ENCODE measurements at regions not wholly inside any gene's neighbourhood (a gene's known extent, or its start where the extent isn't known, plus 50 kb on each side); places are given as distances from the start of the nearest gene placed in this dataset.

DNA sequence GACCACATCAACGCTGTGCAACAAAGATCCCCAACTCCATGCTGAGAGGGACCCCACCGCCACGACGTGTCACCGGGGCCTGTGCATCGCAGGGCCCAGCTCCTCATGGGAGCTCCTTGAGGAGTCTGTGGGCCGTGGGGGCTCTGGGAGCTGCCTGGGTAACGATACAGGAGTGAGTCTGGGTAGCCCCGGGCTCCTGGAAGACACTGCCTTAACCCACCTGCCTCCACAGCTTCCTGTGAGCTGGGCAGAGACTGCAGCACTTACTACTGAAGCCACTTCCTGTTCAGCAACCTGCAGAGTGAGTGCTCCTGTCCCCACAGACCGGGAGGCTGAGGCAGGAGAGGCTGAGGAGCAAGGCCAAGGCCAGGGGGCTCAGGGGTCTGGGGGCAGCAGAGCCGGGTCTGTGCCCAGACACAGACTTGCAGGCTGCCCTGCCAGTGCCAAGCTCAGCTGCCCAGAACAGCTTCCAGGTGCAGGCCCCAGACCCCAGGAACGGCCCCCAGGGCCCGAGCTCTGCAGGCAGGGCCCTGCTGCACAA is 226.7 kb downstream of the BRD1 start:
- Histone ChIP-seq H3K27me3 (ENCODE audit: control insufficient read depth, insufficient read depth, low read length) (no peaks in the 10 kb centered on the region), H3K4me1 (ENCODE audit: control insufficient read depth, insufficient read depth, low read length, poor library complexity, severe bottlenecking) (peaks cover 7% of the 10 kb centered on the region), H3K9me3 (ENCODE audit: control insufficient read depth in 2 of 2, low read length in 2 of 2) (peaks cover 11 to 19% of the 10 kb centered on the region in 2 experiments), H3K4me3 (ENCODE audit: low read depth, low read length) (no peak overlapping the region), H3K27ac (ENCODE audit: insufficient read depth, low read length, poor library complexity, severe bottlenecking) (no peak overlapping the region), H3K36me3 (ENCODE audit: control insufficient read depth, insufficient read depth, low read length) (peaks cover 9% of the 10 kb centered on the region)
- Mint-ChIP-seq H3K9me3 (peaks cover 0 to 19% (median 4%) of the 10 kb centered on the region in 7 donors), H3K36me3 (peaks cover 14% of the 10 kb centered on the region), H3K4me3 (peak overlapping the region in 1 of 4 donors; percentile 10), H3K27ac (no peak overlapping the region), H3K4me1 (peaks cover 0 to 12% (median 1%) of the 10 kb centered on the region in 4 donors), H3K27me3 (no peaks in the 10 kb centered on the region)
- ATAC-seq (ENCODE audit: low read depth in 2 of 2): peak in 1 of 2 donors; percentile 39
- DNase-seq: peak in 1 of 3 donors; percentile 34

DNA sequence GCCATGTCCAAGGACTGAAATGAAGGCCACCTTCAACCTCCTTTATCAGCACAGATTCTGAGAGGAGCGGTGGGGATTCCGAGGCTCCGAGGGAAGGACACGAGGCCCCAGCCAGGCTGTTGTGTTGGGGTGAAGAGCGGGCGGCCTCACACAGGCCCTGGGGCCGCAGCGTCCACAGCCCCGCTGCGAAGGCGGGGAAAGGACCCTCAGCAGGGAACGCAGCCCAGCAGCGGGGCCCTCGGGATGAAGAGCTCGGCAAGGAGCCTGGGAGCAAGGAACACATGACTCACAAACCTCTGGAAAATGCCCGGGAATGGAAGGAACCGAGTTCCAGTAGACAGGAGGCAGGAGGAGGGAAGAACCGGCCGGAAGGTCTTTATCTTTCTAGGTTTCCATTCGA is 227.2 kb downstream of the BRD1 start:
- no peak overlapping the region for H3K27ac ChIP-seq (ENCODE audit: insufficient read depth, low read length, poor library complexity, severe bottlenecking)
- H3K27ac Mint-ChIP-seq: no peak overlapping the region
- no peak for DNase-seq
- no peak overlapping the region for H3K4me3 ChIP-seq (ENCODE audit: low read depth, low read length)
- H3K27me3 ChIP-seq (ENCODE audit: control insufficient read depth, insufficient read depth, low read length): no peaks in the 10 kb centered on the region
- H3K36me3 ChIP-seq (ENCODE audit: control insufficient read depth, insufficient read depth, low read length): peaks cover 12% of the 10 kb centered on the region
- H3K4me1 Mint-ChIP-seq: peaks cover 0 to 12% (median 1%) of the 10 kb centered on the region in 4 donors
- peaks cover 7% of the 10 kb centered on the region for H3K4me1 ChIP-seq (ENCODE audit: control insufficient read depth, insufficient read depth, low read length, poor library complexity, severe bottlenecking)
- H3K9me3 Mint-ChIP-seq: peaks cover 0 to 18% (median 4%) of the 10 kb centered on the region in 7 donors
- no peak for ATAC-seq (ENCODE audit: low read depth in 2 of 2)
- H3K36me3 Mint-ChIP-seq: peaks cover 14% of the 10 kb centered on the region
- H3K9me3 ChIP-seq (ENCODE audit: control insufficient read depth in 2 of 2, low read length in 2 of 2): peaks cover 11 to 15% of the 10 kb centered on the region in 2 experiments
- no peak overlapping the region for H3K4me3 Mint-ChIP-seq
- H3K27me3 Mint-ChIP-seq: no peaks in the 10 kb centered on the region

GRCh38 chr22:49599691-49600455 is 227.8 kb downstream of the BRD1 start:
- ATAC-seq (ENCODE audit: low read depth in 2 of 2): no peak
- no peak overlapping the region for H3K4me3 ChIP-seq (ENCODE audit: low read depth, low read length)
- H3K9me3 Mint-ChIP-seq: peaks cover 0 to 12% (median 4%) of the 10 kb centered on the region in 7 donors
- H3K36me3 ChIP-seq (ENCODE audit: control insufficient read depth, insufficient read depth, low read length): peaks cover 12% of the 10 kb centered on the region
- peaks cover 0 to 12% (median 1%) of the 10 kb centered on the region in 4 donors for H3K4me1 Mint-ChIP-seq
- peaks cover 10 to 11% of the 10 kb centered on the region in 2 experiments for H3K9me3 ChIP-seq (ENCODE audit: control insufficient read depth in 2 of 2, low read length in 2 of 2)
- no peak overlapping the region for H3K27ac ChIP-seq (ENCODE audit: insufficient read depth, low read length, poor library complexity, severe bottlenecking)
- peaks cover 7% of the 10 kb centered on the region for H3K4me1 ChIP-seq (ENCODE audit: control insufficient read depth, insufficient read depth, low read length, poor library complexity, severe bottlenecking)
- no peaks in the 10 kb centered on the region for H3K27me3 ChIP-seq (ENCODE audit: control insufficient read depth, insufficient read depth, low read length)
- no peak overlapping the region for H3K4me3 Mint-ChIP-seq
- no peaks in the 10 kb centered on the region for H3K27me3 Mint-ChIP-seq
- DNase-seq: no peak
- H3K27ac Mint-ChIP-seq: no peak overlapping the region
- peaks cover 13% of the 10 kb centered on the region for H3K36me3 Mint-ChIP-seq

DNA sequence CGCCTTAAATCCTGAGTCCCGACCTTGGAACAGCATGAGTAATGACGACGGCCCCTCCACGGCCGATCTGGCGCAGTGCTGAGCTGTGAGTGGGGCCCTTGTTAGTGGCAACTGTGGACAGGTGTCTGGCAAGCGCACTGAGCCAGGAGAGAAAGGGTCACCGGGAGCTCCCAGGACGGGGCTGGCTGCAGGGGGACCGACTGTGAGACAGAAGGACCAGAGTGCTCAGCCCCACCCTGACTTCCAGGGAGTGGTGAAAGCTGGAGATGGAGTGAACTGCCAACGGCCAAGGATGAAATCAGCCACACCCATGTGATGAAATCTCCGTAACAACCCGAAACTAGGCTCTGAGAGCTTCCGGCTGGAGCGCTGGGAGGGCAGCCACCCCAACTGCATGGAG is 228.6 kb downstream of the BRD1 start:
- no peak overlapping the region for H3K27ac ChIP-seq (ENCODE audit: insufficient read depth, low read length, poor library complexity, severe bottlenecking)
- H3K4me3 ChIP-seq (ENCODE audit: low read depth, low read length): no peak overlapping the region
- H3K9me3 ChIP-seq (ENCODE audit: control insufficient read depth in 2 of 2, low read length in 2 of 2): peaks cover 1 to 3% of the 10 kb centered on the region in 2 experiments
- Mint-ChIP-seq H3K9me3 (peaks cover 0 to 4% (median 0%) of the 10 kb centered on the region in 7 donors), H3K36me3 (peaks cover 5% of the 10 kb centered on the region), H3K4me3 (no peak overlapping the region), H3K4me1 (peaks cover 0 to 13% (median 1%) of the 10 kb centered on the region in 4 donors), H3K27me3 (no peaks in the 10 kb centered on the region), H3K27ac (no peak overlapping the region)
- no peaks in the 10 kb centered on the region for H3K27me3 ChIP-seq (ENCODE audit: control insufficient read depth, insufficient read depth, low read length)
- H3K36me3 ChIP-seq (ENCODE audit: control insufficient read depth, insufficient read depth, low read length): peaks cover 12% of the 10 kb centered on the region
- DNase-seq: no peak
- ATAC-seq (ENCODE audit: low read depth in 2 of 2): no peak
- H3K4me1 ChIP-seq (ENCODE audit: control insufficient read depth, insufficient read depth, low read length, poor library complexity, severe bottlenecking): peaks cover 7% of the 10 kb centered on the region

DNA sequence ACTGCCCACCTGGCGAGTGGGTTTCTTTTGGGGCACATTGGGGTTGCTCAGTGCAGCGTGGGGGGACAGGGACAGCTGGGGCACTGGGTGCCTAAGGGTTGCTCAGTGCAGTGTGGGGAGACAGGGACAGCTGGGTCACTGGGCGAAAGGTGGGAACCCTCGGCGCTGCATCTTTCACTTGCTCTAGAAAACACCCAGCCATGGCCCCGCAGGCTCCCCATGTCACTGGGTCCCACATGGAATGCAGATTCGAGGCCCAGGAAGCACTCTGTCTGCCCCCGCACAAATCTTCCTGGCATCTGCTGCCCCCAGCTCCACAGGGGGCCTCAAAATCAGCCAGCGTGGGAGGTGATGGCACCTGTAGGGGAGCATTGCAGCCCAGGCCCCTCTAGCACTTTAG is 229.3 kb downstream of the BRD1 start:
- ATAC-seq (ENCODE audit: low read depth in 2 of 2) (no peak), DNase-seq (no peak)

GRCh38 chr22:49597428-49598039 is 230.1 kb downstream of the BRD1 start:
- peaks cover 0 to 12% (median 2%) of the 10 kb centered on the region in 4 donors for H3K4me1 Mint-ChIP-seq
- no peak overlapping the region for H3K4me3 Mint-ChIP-seq
- Histone ChIP-seq H3K36me3 (ENCODE audit: control insufficient read depth, insufficient read depth, low read length) (peaks cover 6% of the 10 kb centered on the region), H3K27me3 (ENCODE audit: control insufficient read depth, insufficient read depth, low read length) (no peaks in the 10 kb centered on the region), H3K27ac (ENCODE audit: insufficient read depth, low read length, poor library complexity, severe bottlenecking) (no peak overlapping the region), H3K4me1 (ENCODE audit: control insufficient read depth, insufficient read depth, low read length, poor library complexity, severe bottlenecking) (peaks cover 7% of the 10 kb centered on the region), H3K4me3 (ENCODE audit: low read depth, low read length) (no peak overlapping the region), H3K9me3 (ENCODE audit: control insufficient read depth in 2 of 2, low read length in 2 of 2) (no peaks in the 10 kb centered on the region)
- no peaks in the 10 kb centered on the region for H3K9me3 Mint-ChIP-seq
- DNase-seq: no peak
- H3K27me3 Mint-ChIP-seq: no peaks in the 10 kb centered on the region
- H3K27ac Mint-ChIP-seq: no peak overlapping the region
- no peak for ATAC-seq (ENCODE audit: low read depth in 2 of 2)
- no peaks in the 10 kb centered on the region for H3K36me3 Mint-ChIP-seq

More for the DNA sequence above, 229.3 kb downstream of the BRD1 start:
- no peaks in the 10 kb centered on the region for H3K27me3 Mint-ChIP-seq
- Histone ChIP-seq H3K36me3 (ENCODE audit: control insufficient read depth, insufficient read depth, low read length) (peaks cover 10% of the 10 kb centered on the region), H3K4me1 (ENCODE audit: control insufficient read depth, insufficient read depth, low read length, poor library complexity, severe bottlenecking) (peaks cover 7% of the 10 kb centered on the region), H3K9me3 (ENCODE audit: control insufficient read depth in 2 of 2, low read length in 2 of 2) (no peaks in the 10 kb centered on the region), H3K27me3 (ENCODE audit: control insufficient read depth, insufficient read depth, low read length) (no peaks in the 10 kb centered on the region), H3K27ac (ENCODE audit: insufficient read depth, low read length, poor library complexity, severe bottlenecking) (no peak overlapping the region), H3K4me3 (ENCODE audit: low read depth, low read length) (no peak overlapping the region)
- no peak overlapping the region for H3K4me3 Mint-ChIP-seq
- peaks cover 0 to 12% (median 2%) of the 10 kb centered on the region in 4 donors for H3K4me1 Mint-ChIP-seq
- H3K27ac Mint-ChIP-seq: no peak overlapping the region
- no peaks in the 10 kb centered on the region for H3K9me3 Mint-ChIP-seq
- peaks cover under 1% of the 10 kb centered on the region for H3K36me3 Mint-ChIP-seq

DNA sequence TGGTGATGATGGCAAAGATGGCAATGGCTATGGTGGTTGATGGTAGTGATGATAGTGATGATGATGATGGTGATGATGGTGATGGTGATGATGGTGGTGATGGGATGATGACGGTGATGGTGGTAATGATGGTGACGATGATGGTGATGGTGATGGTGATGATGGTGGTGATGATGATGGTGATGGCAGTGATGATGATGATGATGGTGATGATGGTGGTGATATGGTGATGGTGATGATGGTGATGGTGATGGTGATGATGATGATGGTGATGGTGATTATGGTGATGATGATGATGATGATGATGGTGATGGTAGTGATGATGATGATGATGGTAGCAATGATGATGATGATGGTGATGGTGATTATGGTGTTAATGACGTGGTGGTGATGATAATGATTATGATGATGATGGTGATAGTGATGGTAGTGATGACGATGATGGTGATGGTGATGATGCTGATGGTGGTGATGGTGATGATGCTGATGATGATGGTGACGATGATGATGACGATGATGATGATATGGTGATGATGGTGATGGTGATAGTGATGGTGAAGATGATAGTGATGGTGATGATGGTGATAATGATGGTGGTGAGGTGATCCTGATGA is 232.1 kb downstream of the BRD1 start:
- H3K4me3 Mint-ChIP-seq: no peak overlapping the region
- peaks cover 0 to 9% (median 5%) of the 10 kb centered on the region in 4 donors for H3K4me1 Mint-ChIP-seq
- H3K27ac ChIP-seq (ENCODE audit: insufficient read depth, low read length, poor library complexity, severe bottlenecking): no peak overlapping the region
- peaks cover 6% of the 10 kb centered on the region for H3K36me3 ChIP-seq (ENCODE audit: control insufficient read depth, insufficient read depth, low read length)
- DNase-seq: no peak
- H3K4me1 ChIP-seq (ENCODE audit: control insufficient read depth, insufficient read depth, low read length, poor library complexity, severe bottlenecking): no peaks in the 10 kb centered on the region
- no peaks in the 10 kb centered on the region for H3K9me3 ChIP-seq (ENCODE audit: control insufficient read depth in 2 of 2, low read length in 2 of 2)
- H3K36me3 Mint-ChIP-seq: no peaks in the 10 kb centered on the region
- no peak for ATAC-seq (ENCODE audit: low read depth in 2 of 2)
- H3K27ac Mint-ChIP-seq: no peak overlapping the region
- no peak overlapping the region for H3K4me3 ChIP-seq (ENCODE audit: low read depth, low read length)
- H3K9me3 Mint-ChIP-seq: no peaks in the 10 kb centered on the region
- H3K27me3 Mint-ChIP-seq: no peaks in the 10 kb centered on the region
- H3K27me3 ChIP-seq (ENCODE audit: control insufficient read depth, insufficient read depth, low read length): no peaks in the 10 kb centered on the region
